Panc1 (cell line): ENCODE measurements at regions not wholly inside any gene's neighbourhood (a gene's known extent, or its start where the extent isn't known, plus 50 kb on each side); places are given as distances from the start of the nearest gene placed in this dataset.

Experiments used
- ATAC-seq: fragments of 200-7000 bp; cut with Tn5 transposase; 2 replicates; pipeline ENCODE4 v1.9.1; 2020; ENCODE audit warnings: mild to moderate bottlenecking, moderate library complexity
- BruUV-seq: library from RNA; stranded (reverse); fragments of 400-500 nt; replicated peaks from 2 replicates; lab custom pipeline; 2021; lab: Mats Ljungman, UMichigan
- CTCF ChIA-PET: fragments of 300-600 bp; sonication (Branson Sonifier 250); formaldehyde crosslinking; loops from one replicate; lab custom pipeline; 2022; ENCODE audit warnings: antibody characterized with exemption; lab: Charles Lee
- POLR2A ChIA-PET: fragments of 300-600 bp; sonication (Branson Sonifier 250); formaldehyde crosslinking; loops from one replicate; lab custom pipeline; 2022; ENCODE audit warnings: antibody characterized with exemption; lab: Charles Lee
- DNase-seq: peaks from one replicate; pipeline ENCODE4 v3.0.0-alpha.2; 2010; ENCODE audit warnings: low read depth, low spot score
- H3K27ac ChIP-seq: 2 replicates; pipeline ENCODE4 v1.5.1; 2011; ENCODE audit warnings: mild to moderate bottlenecking, low read length, inconsistent platforms
- H3K27me3 ChIP-seq: fragments of 200-500 bp; sonication (Bioruptor generic); 2 replicates; pipeline ENCODE4 v1.6.0; 2014; ENCODE audit warnings: low read length, inconsistent platforms; ENCODE audit not compliant: control insufficient read depth, insufficient read depth
- H3K36me3 ChIP-seq: fragments of 200-500 bp; sonication (Bioruptor generic); 2 replicates; pipeline ENCODE4 v1.5.1; 2014; ENCODE audit warnings: inconsistent platforms, mild to moderate bottlenecking, low read length, moderate library complexity; ENCODE audit not compliant: control insufficient read depth, insufficient read depth
- H3K4me1 ChIP-seq: 2 replicates; pipeline ENCODE4 v1.5.1; 2011; ENCODE audit warnings: inconsistent platforms, mild to moderate bottlenecking, low read length, moderate library complexity; ENCODE audit not compliant: control insufficient read depth, insufficient read depth
- H3K4me3 ChIP-seq, 2 experiments: 2 replicates each; pipeline ENCODE4 v1.5.1; 2011 to 2012; ENCODE audit warnings: low read depth in 2 of 2, low read length in 2 of 2, mild to moderate bottlenecking in 2 of 2, inconsistent platforms in 1 of 2, moderate library complexity in 1 of 2
- H3K9me3 ChIP-seq: fragments of 200-500 bp; sonication (Bioruptor generic); 2 replicates; pipeline ENCODE4 v1.5.1; 2014; ENCODE audit warnings: low read depth, mild to moderate bottlenecking, inconsistent platforms, low read length, moderate library complexity; ENCODE audit not compliant: control insufficient read depth, insufficient read depth
- CTCF ChIP-seq: fragments of 450-650 bp; IDR thresholded peaks from 2 replicates; pipeline ENCODE4 v1.5.1; 2017; ENCODE audit warnings: mild to moderate bottlenecking
- POLR2AphosphoS5 ChIP-seq: IDR thresholded peaks from 2 replicates; pipeline ENCODE4 v1.6.1; 2012; ENCODE audit warnings: mild to moderate bottlenecking, low read depth, low read length, moderate library complexity
- REST ChIP-seq, 2 experiments: IDR thresholded peaks; 2 replicates each; pipeline ENCODE4 v1.6.1; 2011 to 2012; ENCODE audit warnings: low read depth in 2 of 2, control low read depth in 1 of 2, low read length in 1 of 2, mild to moderate bottlenecking in 1 of 2, moderate library complexity in 1 of 2; ENCODE audit not compliant: insufficient read depth in 1 of 2
- SIN3A ChIP-seq: IDR thresholded peaks from 2 replicates; pipeline ENCODE4 v1.6.1; 2012; ENCODE audit warnings: low read depth, mild to moderate bottlenecking, low read length, moderate library complexity, borderline replicate concordance; ENCODE audit not compliant: insufficient read depth
- TCF7L2 ChIP-seq: IDR thresholded peaks from 2 replicates; pipeline ENCODE4 v1.6.1; 2011; ENCODE audit warnings: mild to moderate bottlenecking, low read depth, low read length, inconsistent platforms
- in situ Hi-C: cut with HindIII; loops from 2 replicates; pipeline ENCODE4 v1.10.0; 2016; ENCODE audit warnings: low sequenced_read_pairs, low pct_unique_long_range_greater_than_20kb
- intact Hi-C: fragments of 100-400 bp; cut with micrococcal nuclease; formaldehyde crosslinking; loops from one replicate; pipeline ENCODE4 v1.10.0; 2022; ENCODE audit not compliant: unreplicated experiment

- Histone ChIP-seq H3K27ac (no peak overlapping the region), H3K4me1 (no peaks in the 10 kb centered on the region), H3K4me3 (peak overlapping the region; percentile 39 to 54), H3K27me3 (0 out of 2 replicates have a peak, but pooled peaks cover 5% of the 10 kb centered on the region), H3K9me3 (no peaks in the 10 kb centered on the region), H3K36me3 (no peaks in the 10 kb centered on the region)
- ATAC-seq (peak; percentile 90), DNase-seq (no peak)
- no peak for TF ChIP-seq SIN3A
- peak; percentile 96 for TF ChIP-seq CTCF
- ChIA-PET CTCF (interaction anchor here (0.6 to 1.5 kb wide), 4 partner anchors 8 to 529 kb away, joined by 3 to 10 read pairs (median 4); no protein-coding TSS in a partner anchor), POLR2A (no interaction called here)
- BruUV-seq = no TSS peak
- intact Hi-C loops (loop anchor here (10.0 kb wide), 1 partner anchor 244 kb away; no protein-coding TSS in a partner anchor), in situ Hi-C loops (no loop called here)
Observed at GRCh38 chr15:98428253-98428989, 219.9 kb upstream of the IGF1R start.

GRCh38 chr15:98431171-98431570, 217.2 kb upstream of the IGF1R start:
- POLR2A ChIA-PET = no interaction called here
- intact Hi-C loops (no loop called here), in situ Hi-C loops (no loop called here)
- DNase-seq (no peak), ATAC-seq (no peak)
- Histone ChIP-seq H3K4me3 (no peak overlapping the region), H3K27me3 (peaks cover 3% of the 10 kb centered on the region; the same call in 1 of the 2 replicates), H3K36me3 (no peaks in the 10 kb centered on the region), H3K9me3 (no peaks in the 10 kb centered on the region), H3K27ac (no peak overlapping the region), H3K4me1 (no peaks in the 10 kb centered on the region)
- TF ChIP-seq TCF7L2 = no peak
- CTCF ChIA-PET = no interaction called here
- no TSS peak for BruUV-seq

DNA sequence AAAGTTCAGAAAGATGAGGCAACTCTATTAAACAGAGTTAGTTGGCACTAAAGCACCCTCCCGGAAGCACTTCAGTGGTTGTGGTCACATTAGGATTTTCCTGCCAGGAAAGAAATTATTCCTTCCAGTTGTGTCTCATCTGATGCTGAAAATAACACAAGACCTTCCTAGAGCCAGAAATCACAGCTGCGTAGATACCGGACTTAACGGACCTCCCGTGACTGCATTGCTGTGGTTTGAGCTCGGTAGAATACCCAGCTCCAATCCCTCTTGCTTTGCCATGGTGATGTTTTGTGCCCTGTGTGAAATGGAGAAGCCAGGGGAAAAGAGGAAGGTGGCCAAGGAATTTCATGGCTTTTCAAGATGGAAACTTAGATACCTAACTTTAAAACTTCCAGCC, 215.0 kb upstream of the IGF1R start:
- Histone ChIP-seq H3K36me3 (no peaks in the 10 kb centered on the region), H3K4me3 (no peak overlapping the region), H3K27me3 (peaks cover 3% of the 10 kb centered on the region; the same call in 1 of the 2 replicates), H3K4me1 (no peaks in the 10 kb centered on the region), H3K27ac (no peak overlapping the region), H3K9me3 (no peaks in the 10 kb centered on the region)
- ChIA-PET POLR2A (no interaction called here), CTCF (no interaction called here)
- in situ Hi-C loops = no loop called here
- ATAC-seq (no peak), DNase-seq (no peak)
- intact Hi-C loops = no loop called here
- TF ChIP-seq REST (IDR thresholded peaks at IDR 0.05; ENCODE audit: insufficient read depth in 1 of 2, low read depth in 2 of 2, low read length in 1 of 2) = no peak
- TF ChIP-seq TCF7L2 = no peak
- TF ChIP-seq SIN3A = no peak
- TF ChIP-seq CTCF = no peak
- no peak for TF ChIP-seq POLR2AphosphoS5
- no TSS peak for BruUV-seq
